HG03342 (cell line): ENCODE measurements at regions not wholly inside any gene's neighbourhood (a gene's known extent, or its start where the extent isn't known, plus 50 kb on each side); places are given as distances from the start of the nearest gene placed in this dataset.
A peak's percentile ranks its signal among the peaks of the same experiment; 100 is the strongest.

Experiments
- ATAC-seq: cut with Tn5 transposase; IDR thresholded peaks from one replicate; pipeline ENCODE4 v1.9.1; 2021; ENCODE audit warnings: mild to moderate bottlenecking, moderate library complexity; ENCODE audit not compliant: unreplicated experiment

DNA sequence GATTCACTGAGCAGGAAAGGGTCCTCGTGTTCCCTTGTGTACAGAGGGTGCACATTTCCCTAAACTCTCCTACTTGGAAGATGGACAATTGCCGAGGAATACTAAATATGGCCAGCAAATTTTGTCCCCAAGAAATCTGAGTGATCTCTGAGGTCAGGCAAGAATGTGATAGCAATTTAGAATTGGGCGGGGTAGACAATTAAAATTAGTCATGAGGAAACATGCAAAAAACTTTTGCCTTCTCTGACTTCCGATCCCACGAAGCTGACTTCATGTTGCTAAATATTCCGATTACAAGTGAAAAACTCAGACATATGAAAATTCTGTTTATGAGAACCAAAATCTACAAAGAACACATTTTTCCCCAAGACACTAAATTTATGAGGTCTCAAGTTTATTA is 453.9 kb upstream of the ZFP42 start:
- ATAC-seq = no peak

- no peak for ATAC-seq
Observed at GRCh38 chr4:187544461-187545053, 451.0 kb upstream of the ZFP42 start.

- ATAC-seq = no peak
Observed at GRCh38 chr4:187547316-187547715, 448.3 kb upstream of the ZFP42 start.

DNA sequence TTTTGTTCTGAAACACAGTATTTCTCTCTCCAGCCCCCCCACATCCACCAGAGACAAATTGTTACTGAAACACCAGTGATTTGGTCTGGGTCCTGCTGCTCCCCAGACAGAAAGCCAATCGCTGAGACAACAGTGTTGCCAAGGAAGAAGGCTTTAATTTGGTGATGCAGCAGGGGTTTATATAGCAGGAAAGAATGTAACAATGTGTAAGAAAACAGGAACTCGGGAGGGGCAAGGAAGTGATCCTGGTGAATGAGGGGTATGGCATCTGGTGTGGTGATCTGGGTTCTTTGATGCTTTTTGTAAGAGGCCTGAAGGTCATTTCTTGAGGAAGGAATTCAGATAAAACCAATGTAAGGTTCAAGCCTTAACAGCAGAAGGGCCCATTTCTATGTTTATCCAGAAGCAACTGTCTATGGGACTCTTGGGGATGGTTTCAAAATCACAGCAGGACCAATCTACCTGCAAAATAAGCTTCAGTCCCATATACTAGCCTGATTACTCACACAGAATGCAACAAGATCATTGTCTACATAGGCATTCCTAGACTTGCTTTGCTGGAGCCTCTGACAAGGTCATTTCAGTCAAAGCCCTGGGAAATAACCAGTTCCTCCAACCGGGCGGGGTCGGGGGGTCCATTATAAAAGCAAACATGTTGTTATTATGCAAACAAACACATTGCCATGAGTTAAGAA is 445.2 kb upstream of the ZFP42 start:
- no peak for ATAC-seq

GRCh38 chr4:187552781-187553180 is 442.8 kb upstream of the ZFP42 start:
- ATAC-seq = no peak

- ATAC-seq = no peak
Observed at GRCh38 chr4:187555174-187555573, 440.4 kb upstream of the ZFP42 start.

DNA sequence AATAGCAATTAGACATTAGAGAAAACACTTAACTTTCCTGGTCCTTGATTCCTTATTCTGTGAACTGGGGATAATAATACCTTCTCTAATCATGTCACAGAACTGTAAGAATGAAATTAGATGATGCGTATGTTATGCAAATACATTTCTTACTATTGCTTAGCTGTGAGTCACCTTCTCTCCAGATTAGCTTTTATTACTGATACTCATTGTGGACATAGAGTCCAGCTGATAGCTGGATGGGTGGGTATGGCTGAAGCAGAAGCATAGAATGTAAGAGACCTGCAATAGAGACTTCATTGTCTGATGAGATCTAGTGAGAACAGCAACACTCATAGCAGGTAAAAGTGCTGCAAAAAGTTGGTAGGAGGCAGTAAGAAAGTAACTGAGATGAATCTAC is 437.2 kb upstream of the ZFP42 start:
- no peak for ATAC-seq

DNA sequence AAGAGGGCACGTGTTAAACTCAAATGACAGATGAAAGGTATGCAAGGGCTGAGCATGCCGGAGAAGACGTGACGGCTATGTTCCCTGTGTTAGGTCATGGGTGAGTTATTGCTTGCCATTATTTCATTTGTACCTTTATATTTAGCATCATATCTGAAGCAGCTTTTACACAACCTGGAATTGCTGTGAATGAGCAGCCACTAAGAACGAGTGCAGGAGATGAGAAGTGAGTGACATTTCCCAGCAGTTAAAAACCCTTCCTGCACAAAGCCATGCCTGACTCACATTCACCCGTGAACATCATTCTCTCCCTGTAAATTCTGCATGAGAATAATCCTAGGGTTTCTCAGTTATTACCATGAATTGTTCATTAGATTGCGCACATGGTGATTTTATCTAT is 433.2 kb upstream of the ZFP42 start:
- ATAC-seq = no peak

GRCh38 chr4:187565416-187565815 is 430.2 kb upstream of the ZFP42 start:
- ATAC-seq = no peak

DNA sequence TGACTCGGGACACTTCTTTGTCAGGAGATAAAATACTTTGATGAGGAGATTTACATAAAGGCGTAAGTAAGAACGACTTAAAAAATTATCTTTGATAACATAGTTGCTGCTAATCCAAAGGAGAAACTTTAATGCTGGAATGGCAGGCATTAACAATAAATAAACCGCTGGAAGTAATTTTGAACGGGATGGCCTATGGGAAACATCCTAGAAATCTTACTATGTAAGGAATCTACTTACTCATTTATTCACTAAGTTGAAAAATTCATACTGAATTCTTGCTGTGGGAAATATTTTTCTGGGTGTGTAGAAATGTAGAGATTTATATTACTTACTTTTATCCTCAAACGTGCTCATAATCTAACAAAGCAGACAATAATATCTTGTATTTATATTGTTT is 425.7 kb upstream of the ZFP42 start:
- ATAC-seq = no peak

GRCh38 chr4:187575706-187576105 is 419.9 kb upstream of the ZFP42 start:
- no peak for ATAC-seq

GRCh38 chr4:187576751-187577150 is 418.8 kb upstream of the ZFP42 start:
- ATAC-seq = no peak

DNA sequence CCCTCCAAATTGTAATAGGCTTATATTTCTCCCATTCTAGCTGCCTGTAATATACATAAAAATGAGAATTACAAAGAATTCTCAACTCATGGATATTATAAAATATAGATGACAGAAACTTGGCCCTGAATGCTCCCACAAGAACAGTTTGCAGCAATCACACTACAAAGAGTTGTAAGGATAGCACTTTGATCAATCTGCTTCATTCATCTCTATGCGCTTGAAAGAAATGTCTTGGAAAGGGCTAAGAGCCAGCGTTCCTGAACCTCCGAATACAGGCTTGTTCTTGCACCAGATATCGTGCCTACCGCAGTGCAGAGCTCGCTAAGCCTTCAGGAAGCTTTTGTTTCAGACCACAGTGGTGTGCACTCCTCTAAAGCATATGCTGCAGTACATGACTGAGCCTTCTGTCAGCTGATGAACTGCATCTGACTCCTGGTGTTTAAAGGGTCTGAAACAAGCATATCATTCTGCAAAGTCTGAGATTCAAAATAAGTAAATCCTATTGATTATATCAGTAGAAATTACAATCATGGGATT is 417.6 kb upstream of the ZFP42 start:
- no peak for ATAC-seq

- no peak for ATAC-seq
Observed at GRCh38 chr4:187586892-187587291, 408.7 kb upstream of the ZFP42 start.

DNA sequence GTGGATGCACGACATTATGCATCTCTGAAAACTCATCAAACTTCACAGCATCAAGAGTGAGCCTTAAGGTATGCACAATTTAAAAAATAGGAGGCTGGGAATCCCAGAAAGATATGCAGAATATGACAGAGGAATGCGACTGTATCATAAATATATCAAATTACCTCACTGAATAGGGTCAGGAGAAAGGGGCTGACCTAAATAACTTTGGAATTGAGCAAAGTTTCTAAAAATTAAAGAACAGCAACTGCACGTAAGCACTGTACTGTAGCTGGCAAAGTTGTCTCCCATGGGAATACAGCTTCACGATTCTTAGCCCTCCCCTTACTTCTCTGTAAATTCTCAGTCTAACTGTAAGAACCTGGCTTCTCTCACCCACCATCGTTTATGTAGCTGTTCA is 397.4 kb upstream of the ZFP42 start:
- ATAC-seq = no peak

- no peak for ATAC-seq
Observed at GRCh38 chr4:187602339-187603092, 393.1 kb upstream of the ZFP42 start.

DNA sequence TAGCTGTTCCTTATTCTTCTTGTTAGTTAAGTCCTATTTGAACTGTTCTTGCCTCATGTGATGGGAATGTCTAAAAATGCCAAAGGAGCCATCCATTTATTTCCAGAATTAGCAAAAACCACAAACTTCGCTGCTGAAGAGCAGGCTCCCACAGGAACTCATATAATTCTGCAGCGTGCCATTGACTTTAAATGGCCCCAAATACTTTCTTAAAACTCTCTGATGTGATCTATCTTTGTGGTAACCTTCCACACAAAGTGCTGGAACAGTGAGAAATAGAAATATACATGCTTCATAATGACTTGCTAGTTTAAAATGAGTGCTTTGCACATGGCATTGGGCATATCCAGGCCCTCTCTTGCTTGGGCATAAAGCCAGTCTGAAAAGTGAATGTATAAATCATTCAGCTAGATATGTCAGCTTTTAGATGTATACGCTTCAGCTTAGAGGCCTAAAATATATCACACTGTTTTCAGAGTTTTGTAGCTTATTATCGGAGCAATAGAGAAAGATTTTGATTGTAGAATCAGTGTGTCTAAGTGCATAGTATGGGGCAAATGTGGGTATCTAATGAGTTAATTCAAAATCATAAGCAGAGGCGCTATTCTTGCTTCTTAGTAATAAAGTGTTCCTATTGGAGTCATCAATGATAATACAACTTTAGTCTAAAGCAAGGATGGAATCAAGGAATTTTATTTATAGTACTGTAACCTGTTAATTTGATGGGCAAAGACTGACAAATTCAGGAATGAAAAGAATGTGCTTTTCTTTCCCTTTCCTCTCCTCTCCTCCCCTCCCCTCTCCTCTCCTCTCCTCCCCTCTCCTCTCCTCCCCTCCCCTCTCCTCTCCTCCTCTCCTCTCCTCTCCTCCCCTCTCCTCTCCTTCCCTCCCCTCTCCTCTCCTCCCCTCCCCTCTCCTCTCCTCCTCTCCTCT is 392.2 kb upstream of the ZFP42 start:
- no peak for ATAC-seq

GRCh38 chr4:187604984-187605383 is 390.6 kb upstream of the ZFP42 start:
- no peak for ATAC-seq

DNA sequence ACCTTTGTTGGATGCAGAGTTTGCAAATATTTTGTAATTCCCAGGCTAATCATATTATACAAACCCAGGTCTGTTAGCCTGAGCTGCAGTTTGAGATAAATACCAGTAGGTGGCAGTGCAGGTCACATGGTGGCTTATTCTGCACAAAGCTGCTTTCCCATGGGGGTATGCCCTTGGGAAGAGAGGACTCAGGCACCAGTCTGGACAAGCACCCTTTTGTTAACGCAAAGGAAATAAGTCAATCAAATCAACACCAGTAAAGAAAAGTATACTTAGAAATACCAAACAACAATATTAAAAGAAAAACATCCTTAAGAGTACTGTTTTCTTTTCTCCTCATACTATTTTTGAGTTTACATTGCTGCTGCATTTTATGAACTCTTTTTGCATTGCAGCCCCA is 389.0 kb upstream of the ZFP42 start:
- peak; percentile 67 for ATAC-seq

DNA sequence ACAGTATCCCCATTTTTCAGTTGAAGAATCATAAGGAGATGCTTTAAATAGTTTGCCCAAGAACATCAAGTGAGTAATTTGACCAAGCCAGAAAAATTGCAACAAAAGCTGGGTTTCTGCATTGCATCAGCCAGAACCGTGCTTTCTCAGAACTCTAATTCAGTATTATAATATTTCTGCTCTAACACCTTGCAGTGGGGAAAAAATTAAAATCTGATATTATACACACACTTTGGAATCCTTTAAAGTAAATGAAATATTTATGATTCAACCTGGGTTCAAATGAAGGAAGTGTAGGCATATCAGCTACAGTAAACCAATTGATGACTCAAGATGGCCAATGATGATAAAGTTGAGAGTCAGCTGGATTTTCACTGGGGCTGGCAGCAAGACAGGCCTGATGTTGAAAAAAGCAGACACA is 387.6 kb upstream of the ZFP42 start:
- no peak for ATAC-seq

- ATAC-seq = no peak
Observed at GRCh38 chr4:187612301-187612700, 383.3 kb upstream of the ZFP42 start.
